GM18526 (cell line): ENCODE measurements at regions not wholly inside any gene's neighbourhood (a gene's known extent, or its start where the extent isn't known, plus 50 kb on each side); places are given as distances from the start of the nearest gene placed in this dataset.

Source experiments
- POLR2A ChIP-seq: IDR thresholded peaks from 3 replicates; pipeline ENCODE4 v1.6.1; 2011; ENCODE audit not compliant: insufficient read length; ENCODE audit errors: extremely low read depth

GRCh38 chr16:86850670-86851069 lies 272.3 kb downstream of the FOXL1 start:
- TF ChIP-seq POLR2A: no peak

GRCh38 chr16:86852135-86852534 lies 273.8 kb downstream of the FOXL1 start:
- TF ChIP-seq POLR2A: no peak

GRCh38 chr16:86854058-86854621 lies 275.8 kb downstream of the FOXL1 start:
- no peak for TF ChIP-seq POLR2A

GRCh38 chr16:86854626-86855294 lies 276.4 kb downstream of the FOXL1 start:
- TF ChIP-seq POLR2A: no peak

- TF ChIP-seq POLR2A: no peak
Observed at GRCh38 chr16:86856946-86857586, 278.7 kb downstream of the FOXL1 start.

GRCh38 chr16:86857807-86858206 lies 279.5 kb downstream of the FOXL1 start:
- TF ChIP-seq POLR2A: no peak

GRCh38 chr16:86858501-86858900 lies 280.2 kb downstream of the FOXL1 start:
- no peak for TF ChIP-seq POLR2A

- no peak for TF ChIP-seq POLR2A
Observed at GRCh38 chr16:86862595-86863280, 284.4 kb downstream of the FOXL1 start.

- TF ChIP-seq POLR2A: no peak
Observed at GRCh38 chr16:86863609-86864008, 285.3 kb downstream of the FOXL1 start.

GRCh38 chr16:86864586-86864985 lies 286.2 kb downstream of the FOXL1 start:
- no peak for TF ChIP-seq POLR2A

- TF ChIP-seq POLR2A: no peak
Observed at GRCh38 chr16:86865851-86866662, 287.7 kb downstream of the FOXL1 start.

- TF ChIP-seq POLR2A: no peak
Observed at GRCh38 chr16:86866986-86867722, 288.8 kb downstream of the FOXL1 start.

- TF ChIP-seq POLR2A: no peak
Observed at GRCh38 chr16:86868070-86868469, 289.7 kb downstream of the FOXL1 start.

- TF ChIP-seq POLR2A: no peak
Observed at GRCh38 chr16:86868786-86869185, 290.4 kb downstream of the FOXL1 start.
